ENCODE measurements at regions not wholly inside any gene's neighbourhood (a gene's known extent, or its start where the extent isn't known, plus 50 kb on each side); places are given as distances from the start of the nearest gene placed in this dataset.
A peak's percentile ranks its signal among the peaks of the same experiment; 100 is the strongest.

DNA sequence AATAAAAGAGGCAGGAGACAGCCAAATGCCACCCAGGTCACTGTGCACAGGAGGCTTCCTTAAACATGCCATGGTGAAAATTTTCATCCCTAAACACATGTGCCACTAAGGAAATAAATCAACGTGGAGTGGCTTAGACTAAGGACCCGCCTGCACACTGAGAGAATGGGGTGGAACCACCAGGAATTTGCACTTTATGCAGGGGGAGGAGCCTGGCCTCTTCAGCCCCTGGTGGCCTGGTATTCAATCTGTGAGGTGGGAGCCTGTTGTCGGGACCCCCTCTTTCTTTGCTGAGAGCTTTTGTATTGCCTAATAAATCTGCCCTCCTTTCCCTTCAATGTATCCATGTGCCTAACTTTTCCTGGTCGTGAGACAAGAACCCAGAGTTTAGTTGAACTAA, 204.6 kb upstream of the NRP1 start:
- DNase-seq: no peak

- no peak for DNase-seq
Measured at GRCh38 chr10:33537066-33537465, 202.6 kb upstream of the NRP1 start.

GRCh38 chr10:33536508-33536907, 202.0 kb upstream of the NRP1 start:
- DNase-seq: no peak

- no peak for DNase-seq
Measured at GRCh38 chr10:33535866-33536265, 201.4 kb upstream of the NRP1 start.

- DNase-seq: no peak
Measured at GRCh38 chr10:33534416-33534815, 199.9 kb upstream of the NRP1 start.

DNA sequence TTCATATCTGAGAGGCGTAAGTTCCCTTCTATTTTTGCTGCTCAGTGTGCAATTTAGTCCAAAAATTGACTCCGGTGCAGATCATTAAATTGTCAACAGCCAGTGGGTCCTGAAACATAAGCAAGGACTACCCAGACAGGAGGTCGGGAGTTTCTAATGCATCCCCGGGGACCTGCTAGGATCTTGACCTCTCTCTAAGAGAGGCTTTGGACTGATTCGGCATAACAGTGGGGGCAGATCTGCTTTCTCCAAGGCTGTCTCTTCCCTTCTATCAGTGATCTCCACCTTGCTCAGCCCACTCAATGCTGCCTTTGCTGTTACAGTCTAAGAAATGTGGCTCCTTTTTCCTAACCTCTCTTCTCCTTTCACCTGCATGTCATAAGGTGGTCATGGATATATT, 199.1 kb upstream of the NRP1 start:
- DNase-seq: no peak

DNA sequence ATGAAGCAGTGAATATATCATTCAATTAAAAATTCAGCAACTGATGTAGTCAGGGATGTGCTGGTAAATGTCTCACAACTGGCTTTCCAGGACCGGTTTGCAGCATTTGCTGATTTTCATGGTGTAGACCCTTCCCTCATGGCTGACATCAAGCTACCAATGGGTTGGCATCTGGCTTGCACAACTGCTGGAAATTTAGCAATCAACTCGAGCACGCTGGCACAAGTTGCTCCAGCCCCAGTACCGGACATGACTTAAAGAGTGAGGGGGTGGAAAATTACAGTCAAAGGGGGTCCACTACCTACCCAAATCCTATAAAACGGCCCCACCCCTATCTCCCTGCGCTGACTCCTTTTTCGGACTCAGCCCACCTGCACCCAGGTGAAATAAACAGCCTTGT, 198.4 kb upstream of the NRP1 start:
- no peak for DNase-seq

DNA sequence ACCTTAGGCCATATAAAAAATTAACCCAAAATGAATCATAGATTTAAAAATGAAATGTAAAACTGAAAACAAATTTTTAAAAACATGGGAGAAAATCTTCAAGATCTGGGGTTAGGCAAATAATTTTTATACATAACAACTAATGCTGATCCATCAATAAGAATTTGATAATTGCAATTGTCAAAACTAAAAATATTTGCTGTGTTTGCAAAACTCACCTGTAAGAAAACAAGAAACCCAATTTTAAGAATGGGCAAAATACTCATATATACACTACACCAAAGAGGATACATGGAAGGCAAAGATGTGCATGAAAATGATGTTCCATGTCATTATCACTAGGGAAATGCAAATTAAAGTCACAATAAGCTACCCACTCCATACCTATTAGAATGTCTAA, 194.8 kb upstream of the NRP1 start:
- no peak for DNase-seq

GRCh38 chr10:33524966-33525365, 190.5 kb upstream of the NRP1 start:
- DNase-seq: no peak

DNA sequence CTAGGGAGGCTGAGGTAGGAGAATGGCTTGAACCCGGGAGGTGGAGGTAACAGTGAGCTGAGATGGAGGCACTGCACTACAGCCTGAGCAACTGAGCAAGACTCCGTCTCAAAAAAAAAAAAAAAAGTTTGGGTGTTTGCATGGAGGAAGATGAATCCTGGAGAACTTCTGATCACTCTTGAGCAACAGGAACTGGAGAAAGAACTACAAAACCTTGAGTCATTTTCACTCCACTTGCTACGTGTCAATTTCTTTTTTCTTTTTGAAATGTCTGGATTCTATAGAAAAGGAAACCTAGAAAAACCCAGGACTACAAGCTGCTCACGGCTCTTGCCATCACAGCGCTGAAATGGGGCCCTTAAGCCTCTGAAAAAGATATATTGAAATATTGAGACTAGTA, 189.6 kb upstream of the NRP1 start:
- no peak for DNase-seq

GRCh38 chr10:33523236-33523792, 188.8 kb upstream of the NRP1 start:
- no peak for DNase-seq

DNA sequence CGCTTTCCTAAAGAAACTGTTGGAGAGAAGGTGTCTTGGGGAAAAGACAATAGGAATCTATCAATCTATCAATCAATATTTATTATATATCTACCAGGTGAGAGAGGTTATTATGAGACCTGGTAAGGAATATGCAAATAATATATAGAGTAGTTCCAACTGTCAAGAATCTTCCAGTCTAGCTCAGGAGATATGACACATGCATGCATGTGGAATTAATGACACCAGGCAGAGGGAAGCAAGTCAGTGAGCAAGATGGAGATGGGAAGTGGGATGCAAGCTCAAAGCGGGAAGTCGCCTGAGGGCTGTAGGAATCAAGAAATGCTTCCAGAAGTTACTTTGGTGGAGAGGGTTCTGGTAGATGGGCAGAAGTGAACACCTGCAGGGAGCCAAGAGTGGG, 187.4 kb upstream of the NRP1 start:
- DNase-seq: no peak

- DNase-seq: no peak
Measured at GRCh38 chr10:33521062-33521461, 186.6 kb upstream of the NRP1 start.

- DNase-seq: no peak
Measured at GRCh38 chr10:33520223-33520622, 185.8 kb upstream of the NRP1 start.

GRCh38 chr10:33519130-33519860, 184.8 kb upstream of the NRP1 start:
- no peak for DNase-seq

DNA sequence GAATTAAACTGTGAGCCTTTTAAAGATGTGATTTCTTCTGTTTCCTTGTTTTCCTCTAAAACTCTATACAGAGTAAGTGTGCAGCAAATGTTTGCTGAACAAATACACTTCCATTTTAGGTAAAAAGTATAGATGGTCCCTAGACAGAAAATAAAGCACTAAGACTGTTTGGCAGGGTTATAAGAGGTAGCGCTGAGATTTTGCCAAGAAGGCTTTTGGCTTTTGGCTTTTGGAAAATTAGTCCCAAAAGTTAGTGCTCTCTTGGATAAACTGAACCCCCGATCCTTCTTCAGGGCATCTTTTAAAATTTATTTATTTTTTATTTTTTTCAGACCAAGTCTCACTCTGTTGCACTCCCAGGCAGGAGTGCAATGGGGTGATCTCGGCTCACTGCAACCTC, 175.7 kb upstream of the NRP1 start:
- DNase-seq: no peak

DNA sequence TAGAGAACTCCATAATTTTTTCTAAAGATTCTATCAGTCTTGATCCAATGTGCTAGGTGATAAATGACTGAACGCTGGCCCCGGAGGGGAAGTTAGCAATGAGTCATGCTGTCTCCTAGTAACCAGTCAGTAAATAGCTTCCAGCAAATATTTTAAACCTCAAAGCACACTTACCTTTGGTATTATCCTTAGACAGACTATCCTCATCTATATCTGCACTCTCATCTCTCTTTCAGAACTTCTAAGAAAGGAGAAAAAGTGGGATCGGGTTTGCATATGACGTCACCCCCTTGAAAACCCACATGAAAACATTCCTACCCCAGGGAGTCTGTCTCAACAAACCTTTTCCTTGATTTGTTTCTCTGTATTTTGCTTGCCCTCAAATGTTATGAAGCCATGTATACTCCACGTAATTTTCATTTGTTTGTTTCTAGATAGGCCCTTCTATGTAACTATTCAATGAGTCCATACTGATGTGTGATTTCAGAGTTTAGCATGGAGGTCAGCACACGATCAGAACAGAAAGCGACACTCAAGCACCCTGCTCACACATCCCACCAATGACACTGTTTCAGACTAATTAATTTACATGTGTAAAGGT, 174.9 kb upstream of the NRP1 start:
- DNase-seq: peak; percentile 66

DNA sequence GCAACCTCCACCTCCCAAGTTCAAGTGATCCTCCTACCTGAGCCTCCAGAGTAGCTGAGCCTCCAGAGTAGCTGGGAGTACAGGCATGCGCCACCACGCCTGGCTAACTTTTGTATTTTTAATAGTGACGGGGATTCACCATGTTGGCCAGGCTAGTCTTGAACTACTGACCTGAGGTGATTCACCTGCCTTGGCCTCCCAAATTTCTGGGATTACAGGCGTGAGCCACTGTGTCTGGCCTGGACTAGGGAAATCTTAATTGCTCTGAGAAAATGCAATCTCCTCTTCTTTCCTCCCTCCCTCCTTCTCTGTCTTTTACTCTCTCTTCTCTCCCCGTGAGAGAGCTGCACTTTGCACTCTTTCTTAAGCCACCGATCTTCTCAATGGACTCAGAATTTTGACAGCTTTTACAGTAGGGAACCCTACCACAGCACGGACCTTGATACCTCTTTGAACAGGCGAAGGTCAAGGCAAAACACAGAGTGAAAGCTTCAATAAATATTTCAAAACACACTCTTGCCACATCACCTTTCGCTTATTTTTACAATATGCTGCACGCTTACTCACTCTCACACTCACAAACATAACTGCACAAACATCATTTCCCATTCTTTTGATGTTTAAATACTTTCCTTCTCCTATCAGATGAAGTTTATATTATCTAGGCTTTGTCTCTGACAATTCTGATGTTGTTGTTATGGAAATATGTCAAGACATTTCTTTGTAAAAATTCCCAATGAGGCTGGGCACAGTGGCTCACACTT, 173.4 kb upstream of the NRP1 start:
- DNase-seq: no peak

DNA sequence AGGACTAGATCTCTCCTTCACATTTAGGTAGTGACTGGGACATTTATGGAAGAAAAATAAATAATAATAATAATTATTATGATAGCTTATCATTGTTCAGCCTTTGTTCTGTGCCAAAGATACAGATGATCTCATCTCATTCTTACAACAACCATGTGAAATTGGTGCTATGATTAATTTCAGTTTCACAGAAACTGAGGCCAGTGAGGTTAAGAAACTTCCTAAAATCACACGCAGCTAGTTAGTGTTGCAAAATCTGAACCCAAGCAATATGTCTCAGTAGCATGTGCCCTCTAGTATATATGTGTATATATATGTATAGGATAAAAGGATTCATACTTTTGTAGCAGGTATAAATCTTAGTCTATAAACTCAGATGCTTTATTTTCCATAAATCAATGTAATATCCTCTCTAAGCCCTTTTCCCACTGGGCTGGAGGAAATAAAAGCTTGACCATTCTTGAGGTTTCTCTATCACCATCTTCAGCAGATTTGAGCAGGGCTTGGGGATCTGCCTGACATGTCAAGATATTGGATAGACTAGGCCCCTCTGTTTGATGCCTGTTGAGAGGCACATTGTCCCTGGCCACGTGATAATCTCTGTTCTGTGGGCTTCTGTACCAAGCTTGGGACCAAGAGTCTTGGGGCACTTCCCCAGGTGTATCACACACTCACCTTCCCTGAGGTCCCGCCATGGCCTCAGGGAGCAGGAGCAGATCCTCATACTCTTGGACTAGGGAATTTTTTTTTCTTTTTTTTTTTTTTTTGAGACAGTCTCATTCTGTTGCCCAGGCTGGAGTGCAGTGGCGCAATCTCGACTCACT, 172.6 kb upstream of the NRP1 start:
- DNase-seq: no peak

GRCh38 chr10:33506391-33506790, 171.9 kb upstream of the NRP1 start:
- DNase-seq: no peak

DNA sequence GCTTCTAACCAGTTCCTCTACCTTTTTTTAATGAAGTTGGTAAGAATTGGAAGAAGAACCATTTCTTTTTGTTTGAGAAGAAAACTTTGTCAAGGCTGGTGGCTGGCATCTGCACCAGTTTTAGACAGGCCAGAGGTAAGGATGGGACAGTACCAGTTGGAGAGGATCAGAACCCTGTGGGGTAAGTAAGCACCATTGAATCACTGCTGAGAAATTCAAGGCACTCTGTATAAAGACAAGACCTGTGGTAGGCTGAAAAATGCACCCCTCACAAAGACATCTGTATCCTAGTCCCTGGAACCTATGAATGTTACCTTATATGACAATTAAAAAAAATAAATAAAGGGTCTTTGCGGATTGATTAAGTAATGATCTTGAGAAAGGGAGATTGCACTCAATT, 166.7 kb upstream of the NRP1 start:
- DNase-seq: no peak

DNA sequence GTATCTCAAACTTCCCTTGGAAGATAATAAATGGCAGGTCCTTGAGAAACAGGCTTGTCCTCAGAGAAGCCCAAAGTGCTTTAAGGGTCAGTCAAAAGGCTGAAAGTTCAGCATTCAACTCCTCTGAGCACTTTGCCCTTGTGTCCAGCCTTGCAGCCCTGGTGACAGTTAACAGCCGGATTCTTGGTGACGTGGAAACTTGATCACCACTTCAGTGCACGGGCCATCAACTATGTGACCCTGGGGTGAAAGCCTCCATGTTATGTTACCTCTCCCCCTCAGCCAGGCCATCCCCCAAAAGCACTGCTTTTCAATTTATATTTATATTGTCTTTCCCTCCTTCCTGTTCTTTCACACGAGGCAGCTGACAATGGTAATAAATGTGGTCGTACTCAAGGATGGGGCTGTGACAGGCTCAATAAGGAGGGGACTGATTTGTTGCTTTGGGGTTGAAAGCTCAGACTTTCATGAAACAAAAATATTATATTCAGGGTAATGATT, 164.0 kb upstream of the NRP1 start:
- no peak for DNase-seq

Data from skin of body (tissue), 1 donor.